HUDEP-2 (cell line): ENCODE measurements at regions not wholly inside any gene's neighbourhood (a gene's known extent, or its start where the extent isn't known, plus 50 kb on each side); places are given as distances from the start of the nearest gene placed in this dataset.
A peak's percentile ranks its signal among the peaks of the same experiment; 100 is the strongest.

Experiments
- DNase-seq, 76 experiments: peaks; one replicate each; lab custom pipeline; 2025; ENCODE audit not compliant: unreplicated experiment in 76 of 76; lab: John Stamatoyannopoulos, UW

GRCh38 chrX:58051346-58051745 is 141.1 kb upstream of the ZXDA start:
- DNase-seq = no peak

GRCh38 chrX:58044130-58044529 is 133.9 kb upstream of the ZXDA start:
- no peak for DNase-seq

GRCh38 chrX:58025979-58026378 is 115.7 kb upstream of the ZXDA start:
- DNase-seq = peak in 8 of 76 experiments; percentile 0 to 3 (median 0)

GRCh38 chrX:57985951-57986350 is 75.7 kb upstream of the ZXDA start:
- no peak for DNase-seq

GRCh38 chrX:57984620-57985019 is 74.4 kb upstream of the ZXDA start:
- DNase-seq = no peak

- DNase-seq = no peak
Observed at GRCh38 chrX:57977992-57978391, 67.7 kb upstream of the ZXDA start.

GRCh38 chrX:57964975-57965374 is 54.7 kb upstream of the ZXDA start:
- DNase-seq = no peak
